A549 (cell line): ENCODE measurements at regions not wholly inside any gene's neighbourhood (a gene's known extent, or its start where the extent isn't known, plus 50 kb on each side); places are given as distances from the start of the nearest gene placed in this dataset.

Experiments
- ATAC-seq, 2 experiments: fragments of 200-7000 bp in 1 of 2; fragments of >200 bp in 1 of 2; cut with Nextera tagmentation in 1 of 2; cut with Tn5 transposase in 1 of 2; 3 replicates each; pipeline versions ENCODE4 v1.8.0 to v1.9.1; 2018 to 2020; ENCODE audit warnings: mild to moderate bottlenecking in 1 of 2, moderate library complexity in 1 of 2
- CTCF ChIA-PET: fragments of 300-600 bp; sonication (Branson Sonifier 250); formaldehyde crosslinking; extraction: SDS; loops from one replicate; lab custom pipeline; 2021; ENCODE audit warnings: antibody characterized with exemption, inconsistent platforms; lab: Yijun Ruan, JAX
- POLR2A ChIA-PET: fragments of 350-600 bp; formaldehyde crosslinking; extraction: SDS; loops from one replicate; lab custom pipeline; 2021; ENCODE audit warnings: antibody characterized with exemption, inconsistent platforms; lab: Yijun Ruan, JAX
- DNase-seq, 2 experiments: peaks; one replicate each; pipeline versions ENCODE4 v3.0.0 to v3.0.0-alpha.2; 2011 to 2016; ENCODE audit warnings: low read depth in 1 of 2, low spot score in 1 of 2
- FAIRE-seq: peaks from 2 replicates; lab custom pipeline; 2011; peaks lifted over from hg19 to GRCh38; lab: Jason Lieb, UNC
- H3K27ac ChIP-seq, 2 experiments: fragments of >200 bp; sonication (Bioruptor Twin); formaldehyde crosslinking; 3 replicates each; pipeline ENCODE4 v1.5.1; 2016 to 2017
- H3K4me1 ChIP-seq: fragments of >200 bp; sonication (Bioruptor Twin); formaldehyde crosslinking; 3 replicates; pipeline ENCODE4 v1.6.1; 2016
- H3K4me2 ChIP-seq: fragments of >200 bp; sonication (Bioruptor Twin); formaldehyde crosslinking; 3 replicates; pipeline ENCODE4 v1.6.1; 2016
- H3K4me3 ChIP-seq: fragments of >200 bp; sonication (Bioruptor Twin); formaldehyde crosslinking; 3 replicates; pipeline ENCODE4 v1.5.1; 2016
- H3K9me3 ChIP-seq: fragments of >200 bp; sonication (Bioruptor Twin); formaldehyde crosslinking; 3 replicates; pipeline ENCODE4 v1.6.1; 2016
- CBX8 ChIP-seq: fragments of 200-600 bp; sonication (generic); IDR thresholded peaks from 2 replicates; pipeline ENCODE4 v1.6.1; 2016
- EHF ChIP-seq: fragments of 250-450 bp; sonication (Bioruptor Pico); IDR thresholded peaks from 2 replicates; pipeline ENCODE4 v1.5.0; 2020; ENCODE audit warnings: mild to moderate bottlenecking
- EP300 ChIP-seq, 2 experiments: fragments of >200 bp; sonication (Bioruptor Twin); formaldehyde crosslinking; IDR thresholded peaks; 2 replicates in 1 of 2; 3 replicates in 1 of 2; pipeline ENCODE4 v1.6.1; 2016 to 2017
- FOSB ChIP-seq: fragments of 250-450 bp; sonication (Bioruptor Pico); IDR thresholded peaks from 2 replicates; pipeline ENCODE4 v1.5.0; 2020; ENCODE audit warnings: mild to moderate bottlenecking, moderate library complexity
- FOXS1 ChIP-seq: fragments of 250-450 bp; sonication (Bioruptor Pico); IDR thresholded peaks from 2 replicates; pipeline ENCODE4 v1.5.0; 2020; ENCODE audit warnings: mild to moderate bottlenecking, moderate library complexity
- GATA3 ChIP-seq: IDR thresholded peaks from 2 replicates; pipeline ENCODE4 v1.6.1; 2012; ENCODE audit warnings: borderline replicate concordance
- HDAC2 ChIP-seq: fragments of 200-600 bp; sonication (generic); IDR thresholded peaks from 2 replicates; pipeline ENCODE4 v1.6.1; 2016
- HOXB13 ChIP-seq: fragments of 250-450 bp; sonication (Bioruptor Pico); IDR thresholded peaks from 2 replicates; pipeline ENCODE4 v1.5.0; 2020; ENCODE audit warnings: low read depth, mild to moderate bottlenecking, moderate library complexity
- JUN ChIP-seq, 2 experiments: fragments of >200 bp; sonication (Bioruptor Twin); formaldehyde crosslinking; IDR thresholded peaks; 2 replicates in 1 of 2; 3 replicates in 1 of 2; pipeline ENCODE4 v1.6.1; 2016 to 2017
- JUNB ChIP-seq: fragments of >200 bp; sonication (Bioruptor Twin); formaldehyde crosslinking; IDR thresholded peaks from 2 replicates; pipeline ENCODE4 v1.6.1; 2016
- KDM5A ChIP-seq: fragments of 200-600 bp; sonication (generic); IDR thresholded peaks from 2 replicates; pipeline ENCODE4 v1.6.1; 2016; ENCODE audit warnings: antibody characterized with exemption, mild to moderate bottlenecking
- MYC ChIP-seq: IDR thresholded peaks from 2 replicates; pipeline ENCODE4 v1.6.1; 2012; ENCODE audit warnings: mild to moderate bottlenecking, inconsistent platforms, low read length, improper control_type of control experiment, borderline replicate concordance
- RAD21 ChIP-seq, 2 experiments: fragments of >200 bp in 1 of 2; sonication (Bioruptor Twin) in 1 of 2; formaldehyde crosslinking in 1 of 2; IDR thresholded peaks in 1 of 2; conservative IDR thresholded peaks in 1 of 2; 2 replicates in 1 of 2; 3 replicates in 1 of 2; pipeline ENCODE4 v1.6.1; 2012 to 2018; ENCODE audit warnings: inconsistent platforms in 1 of 2
- RARB ChIP-seq: fragments of 250-450 bp; sonication (Bioruptor Pico); IDR thresholded peaks from 2 replicates; pipeline ENCODE4 v1.8.0; 2021; ENCODE audit warnings: mild to moderate bottlenecking, moderate library complexity
- ZNF302 ChIP-seq: fragments of 250-450 bp; sonication (Bioruptor Pico); IDR thresholded peaks from 2 replicates; pipeline ENCODE4 v1.9.0; 2021; ENCODE audit warnings: inconsistent platforms, mild to moderate bottlenecking, moderate library complexity
- WGBS: methylation state at CpG from one replicate; pipeline ENCODE4 v1.1.6; 2017; ENCODE audit errors: missing lambda C conversion rate; 5-methylcytosine and 5-hydroxymethylcytosine counted together
- TF ChIP-seq, protein P1 (sequence below): fragments of 250-450 bp; sonication (Bioruptor Pico); IDR thresholded peaks from 2 replicates; pipeline ENCODE4 v1.5.0; 2021; ENCODE audit warnings: mild to moderate bottlenecking, moderate library complexity, borderline replicate concordance
- TF ChIP-seq, protein P2 (sequence below): fragments of >200 bp; sonication (Bioruptor Twin); formaldehyde crosslinking; IDR thresholded peaks from 3 replicates; pipeline ENCODE4 v1.5.1; 2016
- TF ChIP-seq, protein P3 (sequence below): fragments of 450-650 bp; IDR thresholded peaks from 2 replicates; pipeline ENCODE4 v1.6.1; 2014; ENCODE audit warnings: antibody characterized with exemption
- TF ChIP-seq, protein P4 (sequence below): fragments of 150-350 bp; IDR thresholded peaks from 2 replicates; pipeline ENCODE4 v1.6.1; 2014; ENCODE audit warnings: low read depth, mild to moderate bottlenecking, low read length
- TF ChIP-seq, protein P5 (sequence below): fragments of >200 bp; sonication (Bioruptor Twin); formaldehyde crosslinking; IDR thresholded peaks from 3 replicates; pipeline ENCODE4 v1.6.1; 2016
- TF ChIP-seq, protein P6 (sequence below): IDR thresholded peaks from 2 replicates; pipeline ENCODE4 v1.6.1; 2012

DNA sequence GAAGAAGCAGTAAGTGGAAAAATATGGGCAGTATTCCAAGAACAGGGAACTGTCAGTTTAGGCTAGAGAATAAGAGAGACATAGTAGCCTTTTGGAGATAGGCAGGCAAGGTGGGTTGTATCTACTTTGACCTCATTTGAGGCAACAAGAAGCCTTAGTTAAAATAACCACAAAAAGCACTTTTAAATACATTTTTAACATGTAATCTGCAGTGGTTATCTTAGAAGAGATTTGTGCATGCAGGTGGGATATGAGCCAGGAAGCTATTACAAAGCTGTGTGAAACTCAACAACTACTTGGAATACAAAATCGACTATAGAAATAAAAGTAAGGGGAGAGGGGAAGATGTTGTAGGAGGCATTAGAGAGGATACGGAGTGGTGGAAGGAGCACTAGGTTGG, 143.7 kb upstream of the MCHR2 start:
- H3K4me3 ChIP-seq: no peak overlapping the region
- no peak overlapping the region for H3K4me2 ChIP-seq
- no peak overlapping the region for H3K27ac ChIP-seq
- H3K9me3 ChIP-seq: no peaks in the 10 kb centered on the region
- CTCF ChIA-PET: interaction anchor here (1.3 to 1.4 kb wide), 2 partner anchors 9 to 26 kb away, joined by 3 read pairs; no protein-coding TSS in a partner anchor
- TF ChIP-seq, protein P1, sequence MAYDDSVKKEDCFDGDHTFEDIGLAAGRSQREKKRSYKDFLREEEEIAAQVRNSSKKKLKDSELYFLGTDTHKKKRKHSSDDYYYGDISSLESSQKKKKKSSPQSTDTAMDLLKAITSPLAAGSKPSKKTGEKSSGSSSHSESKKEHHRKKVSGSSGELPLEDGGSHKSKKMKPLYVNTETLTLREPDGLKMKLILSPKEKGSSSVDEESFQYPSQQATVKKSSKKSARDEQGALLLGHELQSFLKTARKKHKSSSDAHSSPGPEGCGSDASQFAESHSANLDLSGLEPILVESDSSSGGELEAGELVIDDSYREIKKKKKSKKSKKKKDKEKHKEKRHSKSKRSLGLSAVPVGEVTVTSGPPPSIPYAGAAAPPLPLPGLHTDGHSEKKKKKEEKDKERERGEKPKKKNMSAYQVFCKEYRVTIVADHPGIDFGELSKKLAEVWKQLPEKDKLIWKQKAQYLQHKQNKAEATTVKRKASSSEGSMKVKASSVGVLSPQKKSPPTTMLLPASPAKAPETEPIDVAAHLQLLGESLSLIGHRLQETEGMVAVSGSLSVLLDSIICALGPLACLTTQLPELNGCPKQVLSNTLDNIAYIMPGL: no peak
- TF ChIP-seq HDAC2 (no peak), FOXS1 (CRISPR knock-in tag) (no peak)
- TF ChIP-seq, protein P2, sequence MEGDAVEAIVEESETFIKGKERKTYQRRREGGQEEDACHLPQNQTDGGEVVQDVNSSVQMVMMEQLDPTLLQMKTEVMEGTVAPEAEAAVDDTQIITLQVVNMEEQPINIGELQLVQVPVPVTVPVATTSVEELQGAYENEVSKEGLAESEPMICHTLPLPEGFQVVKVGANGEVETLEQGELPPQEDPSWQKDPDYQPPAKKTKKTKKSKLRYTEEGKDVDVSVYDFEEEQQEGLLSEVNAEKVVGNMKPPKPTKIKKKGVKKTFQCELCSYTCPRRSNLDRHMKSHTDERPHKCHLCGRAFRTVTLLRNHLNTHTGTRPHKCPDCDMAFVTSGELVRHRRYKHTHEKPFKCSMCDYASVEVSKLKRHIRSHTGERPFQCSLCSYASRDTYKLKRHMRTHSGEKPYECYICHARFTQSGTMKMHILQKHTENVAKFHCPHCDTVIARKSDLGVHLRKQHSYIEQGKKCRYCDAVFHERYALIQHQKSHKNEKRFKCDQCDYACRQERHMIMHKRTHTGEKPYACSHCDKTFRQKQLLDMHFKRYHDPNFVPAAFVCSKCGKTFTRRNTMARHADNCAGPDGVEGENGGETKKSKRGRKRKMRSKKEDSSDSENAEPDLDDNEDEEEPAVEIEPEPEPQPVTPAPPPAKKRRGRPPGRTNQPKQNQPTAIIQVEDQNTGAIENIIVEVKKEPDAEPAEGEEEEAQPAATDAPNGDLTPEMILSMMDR: no peak
- no peaks in the 10 kb centered on the region for H3K4me1 ChIP-seq
- ATAC-seq (no peak), DNase-seq (no peak), FAIRE-seq (no peak)
- POLR2A ChIA-PET: no interaction called here
- 54% methylated on average over 2 of the region's 2 CpGs for WGBS

DNA sequence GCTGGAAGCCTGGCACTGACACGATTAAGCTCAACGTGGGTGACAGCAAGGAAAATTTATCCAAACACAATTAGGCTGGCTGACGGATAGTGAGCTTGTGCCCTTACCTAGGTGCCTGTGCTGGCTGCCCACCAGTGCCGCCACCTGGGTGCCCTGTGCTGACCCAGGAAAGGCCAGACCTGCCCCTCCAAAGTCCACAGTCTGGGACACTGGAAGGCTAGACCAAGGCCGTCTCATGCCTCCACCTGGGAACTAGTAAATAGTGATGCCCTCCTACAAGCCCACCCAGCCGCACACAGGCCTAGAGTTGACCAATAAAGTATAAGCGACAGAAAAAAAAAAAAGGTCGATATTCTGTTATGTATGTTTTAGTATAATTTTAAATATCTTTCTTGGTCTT, 142.6 kb upstream of the MCHR2 start:
- WGBS: 65% methylated on average over 7 of the region's 8 CpGs
- CTCF ChIA-PET: no interaction called here
- no peak overlapping the region for H3K4me2 ChIP-seq
- no peak overlapping the region for H3K27ac ChIP-seq
- no peak for FAIRE-seq
- TF ChIP-seq JUN (IDR thresholded peaks at IDR 0.05): no peak
- H3K4me1 ChIP-seq: no peaks in the 10 kb centered on the region
- ATAC-seq: no peak
- DNase-seq: no peak
- H3K9me3 ChIP-seq: no peaks in the 10 kb centered on the region
- POLR2A ChIA-PET: no interaction called here
- H3K4me3 ChIP-seq: no peak overlapping the region

DNA sequence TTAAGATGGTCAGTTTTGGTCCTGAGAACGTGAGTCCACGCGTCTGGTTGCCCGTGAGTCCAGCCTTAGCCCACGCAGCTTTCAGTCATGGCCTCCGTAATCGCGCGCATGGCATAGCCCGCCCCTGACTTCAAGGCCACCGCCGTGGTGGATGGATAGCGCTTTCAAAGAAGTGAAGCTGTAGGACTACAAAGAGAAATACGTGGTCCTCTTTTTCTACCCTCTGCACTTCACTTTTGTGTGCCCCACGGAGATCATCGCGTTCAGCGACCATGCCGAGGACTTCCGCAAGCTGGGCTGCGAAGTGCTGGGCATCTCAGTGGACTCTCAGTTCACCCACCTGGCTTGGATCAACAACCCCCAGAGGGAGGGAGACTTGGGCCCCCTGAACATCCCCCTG, 142.0 kb upstream of the MCHR2 start:
- Histone ChIP-seq H3K4me3 (no peak overlapping the region), H3K9me3 (no peaks in the 10 kb centered on the region), H3K27ac (no peak overlapping the region), H3K4me2 (no peak overlapping the region), H3K4me1 (no peaks in the 10 kb centered on the region)
- FAIRE-seq (no peak), ATAC-seq (no peak), DNase-seq (no peak)
- CTCF ChIA-PET: no interaction called here
- POLR2A ChIA-PET: no interaction called here
- WGBS: 83% methylated on average over 21 of the region's 21 CpGs
- TF ChIP-seq, protein P3, sequence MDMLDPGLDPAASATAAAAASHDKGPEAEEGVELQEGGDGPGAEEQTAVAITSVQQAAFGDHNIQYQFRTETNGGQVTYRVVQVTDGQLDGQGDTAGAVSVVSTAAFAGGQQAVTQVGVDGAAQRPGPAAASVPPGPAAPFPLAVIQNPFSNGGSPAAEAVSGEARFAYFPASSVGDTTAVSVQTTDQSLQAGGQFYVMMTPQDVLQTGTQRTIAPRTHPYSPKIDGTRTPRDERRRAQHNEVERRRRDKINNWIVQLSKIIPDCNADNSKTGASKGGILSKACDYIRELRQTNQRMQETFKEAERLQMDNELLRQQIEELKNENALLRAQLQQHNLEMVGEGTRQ: no peak
- TF ChIP-seq MYC: no peak
- TF ChIP-seq, protein P1: no peak
- TF ChIP-seq HOXB13 (CRISPR knock-in tag): no peak
- TF ChIP-seq RAD21 (conservative IDR thresholded peaks at IDR 0.05 in 1 of 2, IDR thresholded peaks at IDR 0.05 in 1 of 2): no peak
- TF ChIP-seq ZNF302 (CRISPR knock-in tag): no peak
- TF ChIP-seq, protein P4, sequence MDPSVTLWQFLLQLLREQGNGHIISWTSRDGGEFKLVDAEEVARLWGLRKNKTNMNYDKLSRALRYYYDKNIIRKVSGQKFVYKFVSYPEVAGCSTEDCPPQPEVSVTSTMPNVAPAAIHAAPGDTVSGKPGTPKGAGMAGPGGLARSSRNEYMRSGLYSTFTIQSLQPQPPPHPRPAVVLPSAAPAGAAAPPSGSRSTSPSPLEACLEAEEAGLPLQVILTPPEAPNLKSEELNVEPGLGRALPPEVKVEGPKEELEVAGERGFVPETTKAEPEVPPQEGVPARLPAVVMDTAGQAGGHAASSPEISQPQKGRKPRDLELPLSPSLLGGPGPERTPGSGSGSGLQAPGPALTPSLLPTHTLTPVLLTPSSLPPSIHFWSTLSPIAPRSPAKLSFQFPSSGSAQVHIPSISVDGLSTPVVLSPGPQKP: no peak
- TF ChIP-seq EP300 (IDR thresholded peaks at IDR 0.05): no peak
- TF ChIP-seq, protein P5, sequence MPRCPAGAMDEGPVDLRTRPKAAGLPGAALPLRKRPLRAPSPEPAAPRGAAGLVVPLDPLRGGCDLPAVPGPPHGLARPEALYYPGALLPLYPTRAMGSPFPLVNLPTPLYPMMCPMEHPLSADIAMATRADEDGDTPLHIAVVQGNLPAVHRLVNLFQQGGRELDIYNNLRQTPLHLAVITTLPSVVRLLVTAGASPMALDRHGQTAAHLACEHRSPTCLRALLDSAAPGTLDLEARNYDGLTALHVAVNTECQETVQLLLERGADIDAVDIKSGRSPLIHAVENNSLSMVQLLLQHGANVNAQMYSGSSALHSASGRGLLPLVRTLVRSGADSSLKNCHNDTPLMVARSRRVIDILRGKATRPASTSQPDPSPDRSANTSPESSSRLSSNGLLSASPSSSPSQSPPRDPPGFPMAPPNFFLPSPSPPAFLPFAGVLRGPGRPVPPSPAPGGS: no peak
- TF ChIP-seq RARB: no peak
- TF ChIP-seq FOSB: no peak
- TF ChIP-seq KDM5A: no peak
- TF ChIP-seq EHF (CRISPR knock-in tag): no peak
- no peak for TF ChIP-seq JUNB
- no peak for TF ChIP-seq CBX8
- TF ChIP-seq, protein P6, sequence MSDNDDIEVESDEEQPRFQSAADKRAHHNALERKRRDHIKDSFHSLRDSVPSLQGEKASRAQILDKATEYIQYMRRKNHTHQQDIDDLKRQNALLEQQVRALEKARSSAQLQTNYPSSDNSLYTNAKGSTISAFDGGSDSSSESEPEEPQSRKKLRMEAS: no peak
- TF ChIP-seq GATA3: no peak
